Ovary (tissue), 3 donors: ENCODE measurements at regions not wholly inside any gene's neighbourhood (a gene's known extent, or its start where the extent isn't known, plus 50 kb on each side); places are given as distances from the start of the nearest gene placed in this dataset.

Experiments
- CTCF ChIP-seq, 3 donors: fragments of 450-650 bp in 2 of 3; fragments of 200-600 bp in 1 of 3; IDR thresholded peaks; one replicate each; pipeline versions ENCODE4 v1.5.1 to v1.8.0; 2016 to 2022; ENCODE audit warnings: antibody characterized with exemption in 3 of 3, mild to moderate bottlenecking in 1 of 3
- EP300 ChIP-seq: sonication (generic); formaldehyde crosslinking; IDR thresholded peaks from one replicate; pipeline ENCODE4 v1.6.1; 2017; ENCODE audit warnings: antibody characterized with exemption
- POLR2A ChIP-seq: fragments of 450-650 bp; IDR thresholded peaks from one replicate; pipeline ENCODE4 v1.6.1; 2017; ENCODE audit warnings: antibody characterized with exemption, mild to moderate bottlenecking, moderate library complexity
- donor health status: DM: no; HTN: no; CAD: no.

GRCh38 chr14:97924922-97925613 lies 1127.9 kb downstream of the VRK1 start:
- TF ChIP-seq CTCF (IDR thresholded peaks at IDR 0.05) (no peak), POLR2A (no peak), EP300 (no peak)
